OCI-LY1 (cell line): ENCODE measurements at regions not wholly inside any gene's neighbourhood (a gene's known extent, or its start where the extent isn't known, plus 50 kb on each side); places are given as distances from the start of the nearest gene placed in this dataset.

Experiments used
- H2AFZ ChIP-seq: fragments of 200-600 bp; sonication (generic), shearing (Covaris generic); 2 replicates; pipeline ENCODE4 v1.6.0; 2014; ENCODE audit warnings: antibody characterized with exemption, mild to moderate bottlenecking, low read length
- H3F3A ChIP-seq: fragments of 200-600 bp; sonication (generic), shearing (Covaris generic); 2 replicates; pipeline ENCODE4 v1.6.0; 2014; ENCODE audit warnings: mild to moderate bottlenecking, antibody characterized with exemption, low read length, moderate library complexity; ENCODE audit not compliant: insufficient read depth
- H3K27ac ChIP-seq: fragments of 200-600 bp; sonication (generic); 2 replicates; pipeline ENCODE4 v1.5.1; 2014; ENCODE audit warnings: low read length, mixed run types, mild to moderate bottlenecking, low read depth; ENCODE audit not compliant: poor library complexity, severe bottlenecking
- H3K27me3 ChIP-seq: fragments of 200-600 bp; sonication (generic); 2 replicates; pipeline ENCODE4 v1.6.0; 2014; ENCODE audit warnings: antibody characterized with exemption, mild to moderate bottlenecking, low read length, moderate library complexity; ENCODE audit not compliant: insufficient read depth
- H3K36me3 ChIP-seq: fragments of 200-600 bp; sonication (generic); 2 replicates; pipeline ENCODE4 v1.6.1; 2014; ENCODE audit warnings: mild to moderate bottlenecking, antibody characterized with exemption, low read length, moderate library complexity, mixed read lengths; ENCODE audit not compliant: insufficient read depth
- H3K4me1 ChIP-seq: fragments of 200-600 bp; sonication (generic); 2 replicates; pipeline ENCODE4 v1.5.1; 2014; ENCODE audit warnings: mild to moderate bottlenecking, low read length, moderate library complexity; ENCODE audit not compliant: insufficient read depth, severe bottlenecking
- H3K4me2 ChIP-seq: fragments of 200-600 bp; sonication (generic), shearing (Covaris generic); 2 replicates; pipeline ENCODE4 v1.6.1; 2014; ENCODE audit warnings: low read length
- H3K4me3 ChIP-seq: fragments of 200-600 bp; sonication (generic); 2 replicates; pipeline ENCODE4 v1.5.1; 2014; ENCODE audit warnings: low read length, low read depth, mild to moderate bottlenecking, mixed read lengths; ENCODE audit not compliant: poor library complexity, severe bottlenecking
- H3K79me2 ChIP-seq: fragments of 200-600 bp; shearing (Covaris generic); 2 replicates; pipeline ENCODE4 v1.6.1; 2016; ENCODE audit warnings: mixed run types, low read length, mixed read lengths; ENCODE audit not compliant: insufficient read depth
- H3K9ac ChIP-seq: fragments of 200-600 bp; sonication (generic), shearing (Covaris generic); 2 replicates; pipeline ENCODE4 v1.6.1; 2014; ENCODE audit warnings: mild to moderate bottlenecking, low read length, mixed read lengths
- H3K9me2 ChIP-seq: fragments of 200-600 bp; sonication (generic), shearing (Covaris generic); 2 replicates; pipeline ENCODE4 v1.6.1; 2014; ENCODE audit warnings: low read depth, mild to moderate bottlenecking, low read length, mixed read lengths
- H3K9me3 ChIP-seq: fragments of 200-600 bp; shearing (Covaris generic); 2 replicates; pipeline ENCODE4 v1.6.1; 2014; ENCODE audit warnings: low read length, mixed read lengths
- H4K20me1 ChIP-seq: fragments of 200-600 bp; sonication (generic), shearing (Covaris generic); 2 replicates; pipeline ENCODE4 v1.6.0; 2016; ENCODE audit warnings: mild to moderate bottlenecking, low read length; ENCODE audit not compliant: insufficient read depth
- CTCF ChIP-seq: fragments of 200-600 bp; sonication (generic), shearing (Covaris generic); IDR thresholded peaks from 2 replicates; pipeline ENCODE4 v1.5.1; 2017; ENCODE audit warnings: mild to moderate bottlenecking, antibody characterized with exemption, low read length, moderate library complexity, mixed read lengths
- EZH2 ChIP-seq: fragments of 200-600 bp; sonication (generic), shearing (Covaris generic); IDR thresholded peaks from 2 replicates; pipeline ENCODE4 v1.8.0; 2017; ENCODE audit warnings: borderline replicate concordance, mixed run types, mild to moderate bottlenecking, antibody characterized with exemption, low read length, moderate library complexity, mixed read lengths

- TF ChIP-seq EZH2, result no peak
- TF ChIP-seq CTCF, result no peak
- Histone ChIP-seq H3K4me3 (no peak overlapping the region), H3K36me3 (no peaks in the 10 kb centered on the region), H3K4me1 (no peaks in the 10 kb centered on the region), H3K79me2 (no peaks in the 10 kb centered on the region), H2AFZ (no peak overlapping the region), H3K27me3 (no peaks in the 10 kb centered on the region), H3F3A (no peaks in the 10 kb centered on the region), H3K4me2 (no peak overlapping the region), H4K20me1 (no peaks in the 10 kb centered on the region), H3K27ac (no peak overlapping the region), H3K9ac (no peak overlapping the region), H3K9me3 (no peaks in the 10 kb centered on the region), H3K9me2 (no peaks in the 10 kb centered on the region)
These were observed 69.5 kb downstream of the KLF15 start for GRCh38 chr3:126287536-126288241.

GRCh38 chr3:126287171-126287535, 70.1 kb downstream of the KLF15 start:
- Histone ChIP-seq H3F3A (no peaks in the 10 kb centered on the region), H4K20me1 (no peaks in the 10 kb centered on the region), H3K9me3 (no peaks in the 10 kb centered on the region), H2AFZ (no peak overlapping the region), H3K27me3 (no peaks in the 10 kb centered on the region), H3K9ac (no peak overlapping the region), H3K4me2 (no peak overlapping the region), H3K4me1 (no peaks in the 10 kb centered on the region), H3K27ac (no peak overlapping the region), H3K36me3 (no peaks in the 10 kb centered on the region), H3K79me2 (no peaks in the 10 kb centered on the region), H3K9me2 (no peaks in the 10 kb centered on the region), H3K4me3 (no peak overlapping the region)
- TF ChIP-seq EZH2 (no peak), CTCF (no peak)

GRCh38 chr3:126285369-126285768, 71.8 kb downstream of the KLF15 start:
- no peak overlapping the region for H3K27ac ChIP-seq
- no peaks in the 10 kb centered on the region for H3K27me3 ChIP-seq
- H3K79me2 ChIP-seq, result no peaks in the 10 kb centered on the region
- H3K4me3 ChIP-seq, result no peak overlapping the region
- H3K4me1 ChIP-seq, result no peaks in the 10 kb centered on the region
- no peak overlapping the region for H2AFZ ChIP-seq
- no peaks in the 10 kb centered on the region for H3K9me3 ChIP-seq
- no peaks in the 10 kb centered on the region for H3K36me3 ChIP-seq
- H3K9ac ChIP-seq, result no peak overlapping the region
- no peak overlapping the region for H3K4me2 ChIP-seq
- H4K20me1 ChIP-seq, result no peaks in the 10 kb centered on the region
- no peak for TF ChIP-seq EZH2
- TF ChIP-seq CTCF, result no peak
- H3F3A ChIP-seq, result no peaks in the 10 kb centered on the region
- H3K9me2 ChIP-seq, result no peaks in the 10 kb centered on the region
